ENCODE measurements at regions not wholly inside any gene's neighbourhood (a gene's known extent, or its start where the extent isn't known, plus 50 kb on each side); places are given as distances from the start of the nearest gene placed in this dataset.
A peak's percentile ranks its signal among the peaks of the same experiment; 100 is the strongest.
"Not testable (repeated sequence)": the region's sequence is repeated elsewhere in the genome, so short reads cannot be mapped to it uniquely, and the experiment has no call there.

DNA sequence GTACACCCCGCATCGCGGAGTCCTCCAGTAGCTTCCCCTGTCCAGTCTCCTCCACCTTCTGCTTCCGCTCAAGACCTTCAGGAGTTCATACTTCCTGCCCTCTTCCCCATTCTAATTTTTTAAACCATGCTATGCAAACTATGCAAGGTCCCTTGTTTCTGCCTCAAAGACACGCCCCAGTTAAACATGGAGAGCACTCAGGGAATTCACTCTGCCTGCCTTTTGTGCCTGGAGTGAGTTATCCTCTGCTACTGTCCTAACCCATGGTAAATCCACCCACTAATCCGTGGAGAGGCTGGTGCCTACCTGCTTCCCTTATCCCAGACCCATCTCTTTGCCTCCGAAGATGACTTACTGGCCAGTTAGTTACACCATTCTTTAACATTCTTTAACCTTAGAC lies 473.7 kb upstream of the JARID2 start:
- Histone ChIP-seq H3K9ac (ENCODE audit: low read depth, low read length) (no peak overlapping the region), H3K27me3 (ENCODE audit: insufficient read depth, low read length) (no peaks in the 10 kb centered on the region), H3K9me3 (ENCODE audit: insufficient read depth, low read depth, low read length) (no peaks in the 10 kb centered on the region), H3K4me1 (ENCODE audit: insufficient read depth, low read length) (peaks cover 7% of the 10 kb centered on the region), H3K36me3 (ENCODE audit: insufficient read depth, low read length) (no peaks in the 10 kb centered on the region), H3K4me3 (ENCODE audit: low read length) (no peak overlapping the region), H3K27ac (ENCODE audit: low read depth, low read length) (no peak overlapping the region)
- 89% methylated on average over 7 of the region's 7 CpGs for WGBS

DNA sequence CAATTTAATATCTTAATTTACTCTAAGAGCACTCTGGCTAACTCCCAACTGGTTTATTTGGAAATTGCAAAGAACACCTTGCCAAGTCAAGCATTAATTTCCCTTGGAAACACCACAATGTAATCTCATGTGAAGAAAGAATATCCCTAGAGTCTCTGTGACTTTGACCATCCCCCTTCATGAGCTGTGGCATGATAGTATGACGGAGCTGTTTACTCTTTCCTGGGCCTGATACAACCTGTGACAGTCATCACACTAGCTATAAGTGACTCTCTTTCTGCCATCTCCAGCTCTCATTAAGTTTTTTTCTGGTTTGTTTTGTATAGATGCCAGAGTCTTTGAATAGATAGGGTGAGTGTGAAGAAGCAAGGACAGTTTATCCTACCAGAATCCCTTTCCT lies 470.3 kb upstream of the JARID2 start:
- H3K9me3 ChIP-seq (ENCODE audit: insufficient read depth, low read depth, low read length) = no peaks in the 10 kb centered on the region
- no peak overlapping the region for H3K4me3 ChIP-seq (ENCODE audit: low read length)
- no peaks in the 10 kb centered on the region for H3K27me3 ChIP-seq (ENCODE audit: insufficient read depth, low read length)
- no peaks in the 10 kb centered on the region for H3K36me3 ChIP-seq (ENCODE audit: insufficient read depth, low read length)
- no peak overlapping the region for H3K9ac ChIP-seq (ENCODE audit: low read depth, low read length)
- H3K4me1 ChIP-seq (ENCODE audit: insufficient read depth, low read length) = peaks cover 25% of the 10 kb centered on the region
- no peak overlapping the region for H3K27ac ChIP-seq (ENCODE audit: low read depth, low read length)
- WGBS = 92% methylated on average over 1 of the region's 1 CpG

GRCh38 chr6:14776307-14776706 lies 469.6 kb upstream of the JARID2 start:
- Histone ChIP-seq H3K36me3 (ENCODE audit: insufficient read depth, low read length) (no peaks in the 10 kb centered on the region), H3K4me3 (ENCODE audit: low read length) (no peak overlapping the region), H3K9ac (ENCODE audit: low read depth, low read length) (no peak overlapping the region), H3K4me1 (ENCODE audit: insufficient read depth, low read length) (peaks cover 25% of the 10 kb centered on the region), H3K27ac (ENCODE audit: low read depth, low read length) (no peak overlapping the region), H3K27me3 (ENCODE audit: insufficient read depth, low read length) (no peaks in the 10 kb centered on the region), H3K9me3 (ENCODE audit: insufficient read depth, low read depth, low read length) (no peaks in the 10 kb centered on the region)
- 92% methylated on average over 3 of the region's 3 CpGs for WGBS

DNA sequence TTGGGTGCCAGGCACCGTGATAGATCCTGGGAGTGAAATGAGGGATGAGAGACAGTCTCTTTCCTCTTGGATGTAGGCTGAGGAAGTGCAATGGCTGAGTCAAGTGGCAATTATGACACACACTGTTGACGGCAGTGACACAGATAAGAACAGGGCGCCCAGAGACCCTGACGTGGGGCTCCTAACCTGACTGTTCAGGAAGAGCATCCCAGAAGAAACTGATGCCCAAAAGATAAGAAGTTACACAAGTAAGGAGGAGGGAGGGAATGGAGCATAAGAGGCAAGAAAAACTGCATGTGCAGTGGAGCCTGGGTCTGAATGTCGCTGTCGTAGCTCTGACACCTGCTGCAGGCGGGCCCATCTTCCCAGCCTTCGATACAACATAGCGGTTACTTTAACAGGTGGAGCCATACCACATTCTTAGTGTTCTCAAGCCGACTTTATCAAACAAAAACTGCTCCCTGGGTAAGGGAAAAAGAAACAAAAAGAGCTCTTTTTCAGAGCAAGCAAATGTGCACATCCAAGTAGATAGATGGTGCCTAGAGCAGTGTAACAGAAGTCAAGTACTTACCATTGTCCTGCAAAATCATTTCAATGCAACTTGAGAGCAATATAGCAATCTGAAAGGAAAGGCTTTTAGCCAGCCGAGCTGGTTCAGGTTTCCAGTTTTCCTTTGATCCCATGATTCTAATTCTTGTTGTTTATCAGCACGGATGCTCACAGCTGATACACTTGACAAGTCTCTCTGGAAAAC lies 463.9 kb upstream of the JARID2 start:
- Histone ChIP-seq H3K4me3 (ENCODE audit: low read length) (no peak overlapping the region), H3K4me1 (ENCODE audit: insufficient read depth, low read length) (peaks cover 49% of the 10 kb centered on the region), H3K9ac (ENCODE audit: low read depth, low read length) (no peak overlapping the region), H3K27me3 (ENCODE audit: insufficient read depth, low read length) (no peaks in the 10 kb centered on the region), H3K36me3 (ENCODE audit: insufficient read depth, low read length) (no peaks in the 10 kb centered on the region), H3K9me3 (ENCODE audit: insufficient read depth, low read depth, low read length) (no peaks in the 10 kb centered on the region), H3K27ac (ENCODE audit: low read depth, low read length) (no peak overlapping the region)
- WGBS = 91% methylated on average over 12 of the region's 12 CpGs

DNA sequence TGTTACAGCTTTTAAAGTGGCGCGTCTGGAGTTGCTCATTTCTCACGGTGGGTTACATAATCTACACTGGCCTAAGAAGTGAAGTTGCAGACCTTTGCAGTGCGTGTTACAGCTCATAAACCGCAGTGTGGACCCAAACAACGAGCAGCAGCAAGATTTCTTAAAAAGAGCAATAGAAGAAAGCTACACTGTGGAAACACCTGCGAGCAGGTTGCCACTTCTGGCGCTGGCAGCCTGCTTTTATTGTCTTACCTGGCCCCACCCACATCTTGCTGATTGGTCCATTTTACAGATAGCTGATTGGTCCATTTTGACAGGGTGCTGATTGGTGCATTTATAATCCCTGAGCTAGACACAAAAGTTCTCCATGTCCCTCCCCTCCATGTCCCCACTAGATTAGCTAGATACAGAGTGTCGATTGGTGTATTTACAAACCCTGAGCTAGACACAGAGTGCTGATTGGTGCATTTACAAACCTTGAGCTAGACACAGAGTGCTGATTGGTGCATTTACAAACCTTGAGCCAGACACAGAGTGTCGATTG lies 462.9 kb upstream of the JARID2 start:
- not testable (repeated sequence) for H3K27ac ChIP-seq (ENCODE audit: low read depth, low read length); H3K27me3 ChIP-seq (ENCODE audit: insufficient read depth, low read length); H3K4me3 ChIP-seq (ENCODE audit: low read length); H3K9ac ChIP-seq (ENCODE audit: low read depth, low read length); H3K36me3 ChIP-seq (ENCODE audit: insufficient read depth, low read length); H3K9me3 ChIP-seq (ENCODE audit: insufficient read depth, low read depth, low read length)
- WGBS = 96% methylated on average over 10 of the region's 10 CpGs
- peaks cover 45% of the 10 kb centered on the region for H3K4me1 ChIP-seq (ENCODE audit: insufficient read depth, low read length)

DNA sequence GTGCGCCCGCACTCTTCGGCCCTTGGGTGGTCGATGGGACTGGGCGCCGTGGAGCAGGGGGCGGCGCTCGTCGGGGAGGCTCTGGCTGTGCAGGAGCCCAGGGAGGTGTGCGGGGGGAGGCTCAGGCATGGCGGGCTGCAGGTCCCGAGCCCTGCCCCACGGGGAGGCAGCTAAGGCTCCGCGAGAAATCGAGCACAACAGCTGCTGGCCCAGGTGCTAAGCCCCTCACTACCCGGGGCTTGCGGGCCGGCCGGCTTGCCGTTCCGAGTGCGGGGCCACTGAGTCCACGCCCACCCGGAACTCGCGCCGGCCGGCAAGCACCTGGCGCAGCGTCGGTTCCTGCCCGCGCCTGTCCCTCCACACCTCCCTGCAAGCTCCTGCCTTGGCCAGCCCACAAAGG lies 462.3 kb upstream of the JARID2 start:
- no peak overlapping the region for H3K9ac ChIP-seq (ENCODE audit: low read depth, low read length)
- peaks cover 41% of the 10 kb centered on the region for H3K4me1 ChIP-seq (ENCODE audit: insufficient read depth, low read length)
- H3K36me3 ChIP-seq (ENCODE audit: insufficient read depth, low read length) = no peaks in the 10 kb centered on the region
- no peaks in the 10 kb centered on the region for H3K9me3 ChIP-seq (ENCODE audit: insufficient read depth, low read depth, low read length)
- H3K27ac ChIP-seq (ENCODE audit: low read depth, low read length) = peak overlapping the region; percentile 95; the same call in 1 of the 2 replicates
- H3K4me3 ChIP-seq (ENCODE audit: low read length) = no peak overlapping the region
- 97% methylated on average over 35 of the region's 35 CpGs for WGBS
- H3K27me3 ChIP-seq (ENCODE audit: insufficient read depth, low read length) = no peaks in the 10 kb centered on the region

GRCh38 chr6:14784596-14785492 lies 461.0 kb upstream of the JARID2 start:
- H3K27ac ChIP-seq (ENCODE audit: low read depth, low read length) = peak overlapping the region; percentile 95
- 18% methylated on average over 15 of the region's 15 CpGs for WGBS

DNA sequence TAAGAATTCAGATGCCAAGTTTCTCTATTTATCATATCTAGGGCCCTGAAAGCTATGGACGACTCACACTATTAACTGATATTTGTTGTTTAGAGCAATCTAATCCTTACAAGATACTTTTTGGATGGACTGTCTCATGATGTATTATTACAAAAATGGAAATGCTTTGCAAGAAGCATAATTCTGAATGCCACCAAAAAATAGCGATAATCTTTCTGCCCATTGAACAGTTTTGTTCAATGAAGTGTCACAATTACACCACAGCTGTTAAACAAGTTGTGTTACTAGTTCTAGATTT lies 460.4 kb upstream of the JARID2 start:
- Histone ChIP-seq H3K4me1 (ENCODE audit: insufficient read depth, low read length) (peaks cover 55% of the 10 kb centered on the region), H3K27ac (ENCODE audit: low read depth, low read length) (peak overlapping the region; percentile 95), H3K9me3 (ENCODE audit: insufficient read depth, low read depth, low read length) (no peaks in the 10 kb centered on the region), H3K4me3 (ENCODE audit: low read length) (no peak overlapping the region), H3K27me3 (ENCODE audit: insufficient read depth, low read length) (no peaks in the 10 kb centered on the region), H3K9ac (ENCODE audit: low read depth, low read length) (peak overlapping the region; percentile 67; the same call in 1 of the 2 replicates), H3K36me3 (ENCODE audit: insufficient read depth, low read length) (no peaks in the 10 kb centered on the region)
- WGBS = 100% methylated on average over 1 of the region's 2 CpGs

More at GRCh38 chr6:14784596-14785492, 461.0 kb upstream of the JARID2 start:
- H3K9me3 ChIP-seq (ENCODE audit: insufficient read depth, low read depth, low read length) = no peaks in the 10 kb centered on the region
- H3K4me3 ChIP-seq (ENCODE audit: low read length) = peak overlapping the region; percentile 13; the same call in 1 of the 2 replicates
- peak overlapping the region; percentile 67 for H3K9ac ChIP-seq (ENCODE audit: low read depth, low read length)
- no peaks in the 10 kb centered on the region for H3K36me3 ChIP-seq (ENCODE audit: insufficient read depth, low read length)
- no peaks in the 10 kb centered on the region for H3K27me3 ChIP-seq (ENCODE audit: insufficient read depth, low read length)
- H3K4me1 ChIP-seq (ENCODE audit: insufficient read depth, low read length) = peaks cover 50% of the 10 kb centered on the region

DNA sequence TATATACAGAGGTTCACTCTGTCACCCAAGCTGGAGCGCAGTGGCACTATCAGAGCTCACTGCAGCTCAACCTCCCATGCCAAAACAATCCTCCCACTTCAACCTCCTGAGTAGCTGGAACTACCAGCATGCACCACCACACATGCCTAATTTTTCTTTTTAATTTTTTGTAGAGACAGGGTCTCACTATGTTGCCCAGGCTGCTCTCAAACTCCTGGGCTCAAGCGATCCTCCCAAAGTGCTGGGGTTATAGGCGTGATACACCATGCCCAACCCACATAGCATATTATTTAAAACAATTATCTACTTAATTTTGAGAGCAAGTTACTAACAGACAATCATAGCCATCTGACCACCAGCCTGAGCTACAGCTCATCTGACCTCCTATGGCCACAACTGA lies 459.9 kb upstream of the JARID2 start:
- peak overlapping the region; percentile 95 for H3K27ac ChIP-seq (ENCODE audit: low read depth, low read length)
- 92% methylated on average over 3 of the region's 3 CpGs for WGBS

GRCh38 chr6:14786455-14786854 lies 459.4 kb upstream of the JARID2 start:
- no peaks in the 10 kb centered on the region for H3K9me3 ChIP-seq (ENCODE audit: insufficient read depth, low read depth, low read length)
- WGBS = 85% methylated on average over 3 of the region's 3 CpGs
- H3K9ac ChIP-seq (ENCODE audit: low read depth, low read length) = no peak overlapping the region
- H3K36me3 ChIP-seq (ENCODE audit: insufficient read depth, low read length) = no peaks in the 10 kb centered on the region
- peak overlapping the region; percentile 95; the same call in 1 of the 2 replicates for H3K27ac ChIP-seq (ENCODE audit: low read depth, low read length)
- peaks cover 63% of the 10 kb centered on the region for H3K4me1 ChIP-seq (ENCODE audit: insufficient read depth, low read length)
- H3K27me3 ChIP-seq (ENCODE audit: insufficient read depth, low read length) = no peaks in the 10 kb centered on the region
- H3K4me3 ChIP-seq (ENCODE audit: low read length) = no peak overlapping the region

More for the DNA sequence above, 459.9 kb upstream of the JARID2 start:
- no peaks in the 10 kb centered on the region for H3K9me3 ChIP-seq (ENCODE audit: insufficient read depth, low read depth, low read length)
- H3K36me3 ChIP-seq (ENCODE audit: insufficient read depth, low read length) = no peaks in the 10 kb centered on the region
- H3K4me3 ChIP-seq (ENCODE audit: low read length) = no peak overlapping the region
- peaks cover 59% of the 10 kb centered on the region for H3K4me1 ChIP-seq (ENCODE audit: insufficient read depth, low read length)
- no peaks in the 10 kb centered on the region for H3K27me3 ChIP-seq (ENCODE audit: insufficient read depth, low read length)
- no peak overlapping the region for H3K9ac ChIP-seq (ENCODE audit: low read depth, low read length)

GRCh38 chr6:14787250-14787649 lies 458.6 kb upstream of the JARID2 start:
- WGBS = 92% methylated on average over 2 of the region's 2 CpGs
- Histone ChIP-seq H3K27ac (ENCODE audit: low read depth, low read length) (no peak overlapping the region), H3K27me3 (ENCODE audit: insufficient read depth, low read length) (no peaks in the 10 kb centered on the region), H3K9me3 (ENCODE audit: insufficient read depth, low read depth, low read length) (no peaks in the 10 kb centered on the region), H3K9ac (ENCODE audit: low read depth, low read length) (no peak overlapping the region), H3K4me1 (ENCODE audit: insufficient read depth, low read length) (peaks cover 67% of the 10 kb centered on the region), H3K4me3 (ENCODE audit: low read length) (no peak overlapping the region), H3K36me3 (ENCODE audit: insufficient read depth, low read length) (no peaks in the 10 kb centered on the region)
